GM12878 (cell line): ENCODE measurements at regions not wholly inside any gene's neighbourhood (a gene's known extent, or its start where the extent isn't known, plus 50 kb on each side); places are given as distances from the start of the nearest gene placed in this dataset.

ENCODE experiments used
- ATAC-seq: fragments of 200-7000 bp; cut with Tn5 transposase; 3 replicates; pipeline ENCODE4 v1.9.1; 2020; ENCODE audit warnings: mild to moderate bottlenecking, moderate library complexity
- BruUV-seq: library from RNA; stranded (reverse); fragments of 400-500 nt; replicated peaks from 2 replicates; lab custom pipeline; 2021; lab: Mats Ljungman, UMichigan
- CTCF ChIA-PET: fragments of 300-600 bp; sonication (Branson Sonifier 250); formaldehyde crosslinking; extraction: SDS; loops from one replicate; lab custom pipeline; 2021; ENCODE audit warnings: inconsistent platforms; lab: Yijun Ruan, JAX
- POLR2A ChIA-PET: fragments of 350-600 bp; formaldehyde crosslinking; extraction: SDS; loops from one replicate; lab custom pipeline; 2021; ENCODE audit warnings: inconsistent platforms; lab: Charles Lee
- RAD21 ChIA-PET: fragments of 300-600 bp; sonication (Branson Sonifier 250); formaldehyde crosslinking; loops from one replicate; lab custom pipeline; 2023; ENCODE audit warnings: antibody characterized with exemption; ENCODE audit not compliant: unreplicated experiment; lab: Charles Lee
- SMC1A ChIA-PET: fragments of 300-600 bp; sonication (Branson Sonifier 250); formaldehyde crosslinking; loops from one replicate; lab custom pipeline; 2023; ENCODE audit not compliant: unreplicated experiment, uncharacterized antibody; lab: Charles Lee
- DNase-seq: peaks from one replicate; pipeline ENCODE4 v3.0.0-alpha.2; 2011; ENCODE audit warnings: low read depth, low spot score
- FAIRE-seq: peaks from 3 replicates; lab custom pipeline; 2011; peaks lifted over from hg19 to GRCh38; lab: Jason Lieb, UNC
- H2AFZ ChIP-seq: 2 replicates; pipeline ENCODE4 v1.6.0; 2011; ENCODE audit warnings: low read depth, low read length, control low read depth; ENCODE audit not compliant: control insufficient read depth
- H3K27ac ChIP-seq: 2 replicates; pipeline ENCODE4 v1.5.1; 2011; ENCODE audit warnings: control low read depth; ENCODE audit not compliant: control insufficient read depth, insufficient read depth
- H3K27me3 ChIP-seq, 2 experiments: replicated peaks in 1 of 2; 2 replicates each; pipeline versions ENCODE4 v1.6.0 to v1.6.1; 2011; ENCODE audit warnings: low read length in 1 of 2; ENCODE audit not compliant: control insufficient read depth in 2 of 2, insufficient read depth in 2 of 2
- H3K36me3 ChIP-seq, 2 experiments: 2 replicates each; pipeline ENCODE4 v1.5.1; 2011; ENCODE audit warnings: low read length in 1 of 2; ENCODE audit not compliant: control insufficient read depth in 2 of 2, insufficient read depth in 2 of 2
- H3K4me1 ChIP-seq: 2 replicates; pipeline ENCODE4 v1.6.1; 2011; ENCODE audit warnings: mild to moderate bottlenecking, low read length, moderate library complexity, mixed read lengths; ENCODE audit not compliant: control insufficient read depth, insufficient read depth
- H3K4me2 ChIP-seq: 2 replicates; pipeline ENCODE4 v1.6.0; 2011; ENCODE audit warnings: control low read depth; ENCODE audit not compliant: control insufficient read depth, insufficient read depth
- H3K4me3 ChIP-seq: fragments of 200-600 bp; sonication (generic); 2 replicates; pipeline ENCODE4 v1.5.1; 2016
- H3K79me2 ChIP-seq: 2 replicates; pipeline ENCODE4 v1.6.0; 2011; ENCODE audit warnings: low read length; ENCODE audit not compliant: control insufficient read depth, insufficient read depth
- H3K9ac ChIP-seq: 2 replicates; pipeline ENCODE4 v1.8.0; 2011; ENCODE audit warnings: low read length, control low read depth, mixed read lengths; ENCODE audit not compliant: control insufficient read depth, insufficient read depth
- H3K9me3 ChIP-seq: replicated peaks from 3 replicates; pipeline ENCODE4 v1.5.1; 2011; ENCODE audit warnings: mild to moderate bottlenecking, low read length; ENCODE audit not compliant: control insufficient read depth, insufficient read depth
- H4K20me1 ChIP-seq: 2 replicates; pipeline ENCODE4 v1.6.0; 2011; ENCODE audit not compliant: control insufficient read depth, insufficient read depth
- BCL11A ChIP-seq: IDR thresholded peaks from 2 replicates; pipeline ENCODE4 v1.6.1; 2011; ENCODE audit warnings: low read depth, low read length
- BMI1 ChIP-seq: fragments of 450-650 bp; IDR thresholded peaks from 2 replicates; pipeline ENCODE4 v1.6.1; 2016; ENCODE audit warnings: mild to moderate bottlenecking, moderate library complexity, borderline replicate concordance
- FOS ChIP-seq: IDR thresholded peaks from 3 replicates; pipeline ENCODE4 v1.6.1; 2011; ENCODE audit warnings: borderline replicate concordance; ENCODE audit not compliant: insufficient read length; ENCODE audit errors: extremely low read depth
- FOXM1 ChIP-seq: IDR thresholded peaks from 2 replicates; pipeline ENCODE4 v1.6.1; 2012; ENCODE audit warnings: low read depth, mild to moderate bottlenecking, inconsistent platforms, low read length, moderate library complexity
- IKZF1 ChIP-seq: fragments of 450-650 bp; conservative IDR thresholded peaks from 2 replicates; pipeline ENCODE4 v1.6.1; 2017; ENCODE audit warnings: antibody characterized with exemption, mild to moderate bottlenecking
- IRF4 ChIP-seq: IDR thresholded peaks from 2 replicates; pipeline ENCODE4 v1.6.1; 2011; ENCODE audit warnings: low read depth, low read length
- MEF2A ChIP-seq: IDR thresholded peaks from 2 replicates; pipeline ENCODE4 v1.6.1; 2011; ENCODE audit warnings: low read depth, mild to moderate bottlenecking, low read length, moderate library complexity; ENCODE audit not compliant: insufficient read depth
- MLLT1 ChIP-seq: fragments of 450-650 bp; IDR thresholded peaks from 2 replicates; pipeline ENCODE4 v1.6.1; 2016; ENCODE audit warnings: mild to moderate bottlenecking
- NR2F1 ChIP-seq: fragments of 450-650 bp; conservative IDR thresholded peaks from 2 replicates; pipeline ENCODE4 v1.6.1; 2017; ENCODE audit warnings: mild to moderate bottlenecking
- POLR2AphosphoS2 ChIP-seq: IDR thresholded peaks from 2 replicates; pipeline ENCODE4 v1.6.1; 2011; ENCODE audit warnings: low read depth, mild to moderate bottlenecking, low read length, improper control_type of control experiment, moderate library complexity
- SIN3A ChIP-seq: IDR thresholded peaks from 2 replicates; pipeline ENCODE4 v1.6.1; 2012; ENCODE audit warnings: low read depth, low read length, improper control_type of control experiment
- STAT1 ChIP-seq: fragments of 450-650 bp; conservative IDR thresholded peaks from 2 replicates; pipeline ENCODE4 v1.6.1; 2014; ENCODE audit warnings: antibody characterized with exemption, mild to moderate bottlenecking
- TCF7 ChIP-seq: IDR thresholded peaks from 2 replicates; pipeline ENCODE4 v1.6.1; 2014; ENCODE audit warnings: antibody characterized with exemption, borderline replicate concordance
- ZNF217 ChIP-seq: fragments of 450-650 bp; IDR thresholded peaks from 2 replicates; pipeline ENCODE4 v1.6.1; 2017; ENCODE audit warnings: antibody characterized with exemption, mild to moderate bottlenecking
- ZNF384 ChIP-seq: IDR thresholded peaks from 2 replicates; pipeline ENCODE4 v1.6.1; 2012; ENCODE audit warnings: low read depth, mild to moderate bottlenecking, low read length, improper control_type of control experiment, borderline replicate concordance
- WGBS: methylation state at CpG from one replicate; pipeline ENCODE4 v1.1.6; 2016; ENCODE audit warnings: low lambda C conversion rate; ENCODE audit not compliant: insufficient replicate concordance, insufficient coverage; ENCODE audit errors: missing lambda C conversion rate; 5-methylcytosine and 5-hydroxymethylcytosine counted together
- in situ Hi-C: fragments of 300-500 bp; cut with MboI; formaldehyde crosslinking; loops from 9 replicates; pipeline ENCODE4 v1.14.3; 2018; ENCODE audit warnings: mixed read lengths
- intact Hi-C: fragments of 100-400 bp; cut with micrococcal nuclease; formaldehyde crosslinking; loops from one replicate; pipeline ENCODE4 v1.14.2; 2022; ENCODE audit not compliant: unreplicated experiment
- TF ChIP-seq, protein P1 (sequence below): IDR thresholded peaks from 2 replicates; pipeline ENCODE4 v1.6.1; 2012; ENCODE audit warnings: low read depth, low read length, improper control_type of control experiment
- TF ChIP-seq, protein P2 (sequence below): IDR thresholded peaks from 2 replicates; pipeline ENCODE4 v1.6.1; 2012; ENCODE audit warnings: low read length, inconsistent platforms
- TF ChIP-seq, protein P3 (sequence below): fragments of 450-650 bp; IDR thresholded peaks from 2 replicates; pipeline ENCODE4 v1.6.1; 2017; ENCODE audit warnings: antibody characterized with exemption, mild to moderate bottlenecking, moderate library complexity

DNA sequence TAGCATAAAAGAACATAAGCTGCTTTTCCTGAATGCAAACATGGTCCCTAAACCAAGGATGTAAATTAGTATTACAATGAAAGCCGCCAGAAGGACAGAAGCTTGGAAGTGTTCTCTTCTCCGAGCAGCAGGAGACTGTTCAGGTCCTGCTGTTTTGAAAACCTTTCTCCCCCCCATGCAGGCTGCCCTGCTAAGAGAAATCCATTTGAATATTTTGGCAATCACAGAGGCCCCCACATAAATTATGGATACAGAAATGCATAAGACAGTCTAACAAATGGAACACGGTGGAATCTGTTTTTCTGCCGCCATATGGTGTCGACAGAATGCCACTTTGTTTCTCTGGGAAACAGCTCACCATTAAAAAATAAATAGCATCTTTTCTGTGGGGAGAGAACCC is 600.4 kb upstream of the KLHL29 start (continued):
- TF ChIP-seq IKZF1: no peak
- TF ChIP-seq BCL11A: no peak
- no peak for TF ChIP-seq BMI1
- no peak for TF ChIP-seq FOXM1
- no peak for TF ChIP-seq TCF7
- no peak for TF ChIP-seq ZNF384

DNA sequence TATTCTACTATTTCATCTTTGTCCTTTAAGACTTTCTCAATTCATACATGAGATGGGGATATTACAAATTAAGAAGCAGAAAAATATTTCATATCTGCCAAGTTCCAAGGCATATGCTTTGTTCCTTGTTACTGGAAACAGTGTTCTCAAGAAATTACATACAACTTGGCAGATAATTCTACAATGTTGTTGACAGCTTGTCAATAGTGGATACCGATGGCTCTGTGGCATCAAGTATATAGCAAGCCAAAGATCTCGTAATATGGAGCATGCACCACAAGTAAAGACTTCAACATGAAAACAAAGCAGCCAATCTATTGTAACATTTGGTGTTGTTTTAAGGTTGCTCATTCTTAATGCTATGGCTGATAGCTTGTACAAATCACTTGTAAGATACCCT is 598.2 kb upstream of the KLHL29 start:
- ChIA-PET RAD21 (no interaction called here), SMC1A (no interaction called here), CTCF (no interaction called here), POLR2A (no interaction called here)
- ATAC-seq (no peak), DNase-seq (no peak), FAIRE-seq (no peak)
- Histone ChIP-seq H4K20me1 (no peaks in the 10 kb centered on the region), H3K9me3 (no peaks in the 10 kb centered on the region), H3K9ac (no peak overlapping the region), H3K4me2 (no peak overlapping the region), H3K36me3 (no peaks in the 10 kb centered on the region), H3K79me2 (no peaks in the 10 kb centered on the region), H2AFZ (no peak overlapping the region), H3K27me3 (no peaks in the 10 kb centered on the region), H3K4me1 (no peaks in the 10 kb centered on the region), H3K4me3 (no peak overlapping the region), H3K27ac (no peak overlapping the region)
- in situ Hi-C loops: no loop called here
- intact Hi-C loops: no loop called here
- no TSS peak for BruUV-seq
- WGBS: 40% methylated on average over 2 of the region's 2 CpGs
- TF ChIP-seq, protein P1, sequence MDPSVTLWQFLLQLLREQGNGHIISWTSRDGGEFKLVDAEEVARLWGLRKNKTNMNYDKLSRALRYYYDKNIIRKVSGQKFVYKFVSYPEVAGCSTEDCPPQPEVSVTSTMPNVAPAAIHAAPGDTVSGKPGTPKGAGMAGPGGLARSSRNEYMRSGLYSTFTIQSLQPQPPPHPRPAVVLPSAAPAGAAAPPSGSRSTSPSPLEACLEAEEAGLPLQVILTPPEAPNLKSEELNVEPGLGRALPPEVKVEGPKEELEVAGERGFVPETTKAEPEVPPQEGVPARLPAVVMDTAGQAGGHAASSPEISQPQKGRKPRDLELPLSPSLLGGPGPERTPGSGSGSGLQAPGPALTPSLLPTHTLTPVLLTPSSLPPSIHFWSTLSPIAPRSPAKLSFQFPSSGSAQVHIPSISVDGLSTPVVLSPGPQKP: no peak
- TF ChIP-seq NR2F1 (no peak), POLR2AphosphoS2 (no peak), STAT1 (no peak), MLLT1 (no peak), FOS (no peak), MEF2A (no peak), SIN3A (no peak), IRF4 (no peak), ZNF217 (no peak)
- TF ChIP-seq, protein P2, sequence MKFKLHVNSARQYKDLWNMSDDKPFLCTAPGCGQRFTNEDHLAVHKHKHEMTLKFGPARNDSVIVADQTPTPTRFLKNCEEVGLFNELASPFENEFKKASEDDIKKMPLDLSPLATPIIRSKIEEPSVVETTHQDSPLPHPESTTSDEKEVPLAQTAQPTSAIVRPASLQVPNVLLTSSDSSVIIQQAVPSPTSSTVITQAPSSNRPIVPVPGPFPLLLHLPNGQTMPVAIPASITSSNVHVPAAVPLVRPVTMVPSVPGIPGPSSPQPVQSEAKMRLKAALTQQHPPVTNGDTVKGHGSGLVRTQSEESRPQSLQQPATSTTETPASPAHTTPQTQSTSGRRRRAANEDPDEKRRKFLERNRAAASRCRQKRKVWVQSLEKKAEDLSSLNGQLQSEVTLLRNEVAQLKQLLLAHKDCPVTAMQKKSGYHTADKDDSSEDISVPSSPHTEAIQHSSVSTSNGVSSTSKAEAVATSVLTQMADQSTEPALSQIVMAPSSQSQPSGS: no peak
- TF ChIP-seq, protein P3, sequence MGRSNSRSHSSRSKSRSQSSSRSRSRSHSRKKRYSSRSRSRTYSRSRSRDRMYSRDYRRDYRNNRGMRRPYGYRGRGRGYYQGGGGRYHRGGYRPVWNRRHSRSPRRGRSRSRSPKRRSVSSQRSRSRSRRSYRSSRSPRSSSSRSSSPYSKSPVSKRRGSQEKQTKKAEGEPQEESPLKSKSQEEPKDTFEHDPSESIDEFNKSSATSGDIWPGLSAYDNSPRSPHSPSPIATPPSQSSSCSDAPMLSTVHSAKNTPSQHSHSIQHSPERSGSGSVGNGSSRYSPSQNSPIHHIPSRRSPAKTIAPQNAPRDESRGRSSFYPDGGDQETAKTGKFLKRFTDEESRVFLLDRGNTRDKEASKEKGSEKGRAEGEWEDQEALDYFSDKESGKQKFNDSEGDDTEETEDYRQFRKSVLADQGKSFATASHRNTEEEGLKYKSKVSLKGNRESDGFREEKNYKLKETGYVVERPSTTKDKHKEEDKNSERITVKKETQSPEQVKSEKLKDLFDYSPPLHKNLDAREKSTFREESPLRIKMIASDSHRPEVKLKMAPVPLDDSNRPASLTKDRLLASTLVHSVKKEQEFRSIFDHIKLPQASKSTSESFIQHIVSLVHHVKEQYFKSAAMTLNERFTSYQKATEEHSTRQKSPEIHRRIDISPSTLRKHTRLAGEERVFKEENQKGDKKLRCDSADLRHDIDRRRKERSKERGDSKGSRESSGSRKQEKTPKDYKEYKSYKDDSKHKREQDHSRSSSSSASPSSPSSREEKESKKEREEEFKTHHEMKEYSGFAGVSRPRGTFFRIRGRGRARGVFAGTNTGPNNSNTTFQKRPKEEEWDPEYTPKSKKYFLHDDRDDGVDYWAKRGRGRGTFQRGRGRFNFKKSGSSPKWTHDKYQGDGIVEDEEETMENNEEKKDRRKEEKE: no peak
